ENCODE measurements at regions not wholly inside any gene's neighbourhood (a gene's known extent, or its start where the extent isn't known, plus 50 kb on each side); places are given as distances from the start of the nearest gene placed in this dataset.

- Histone ChIP-seq H3K36me3 (ENCODE audit: control insufficient read depth, insufficient read depth, low read length) (no peaks in the 10 kb centered on the region), H3K4me3 (replicated peaks; ENCODE audit: low read depth, low read length) (no peak overlapping the region), H3K27me3 (replicated peaks; ENCODE audit: control insufficient read depth, insufficient read depth, low read length) (no peaks in the 10 kb centered on the region)
- no peak for DNase-seq (ENCODE audit: extremely low read depth, insufficient read length)
- TF ChIP-seq CTCF (IDR thresholded peaks at IDR 0.05; ENCODE audit: insufficient read depth, low read length, poor library complexity, severe bottlenecking): no peak
These were observed 159.8 kb downstream of the SUCLG1 start for GRCh38 chr2:84299211-84299775.

- H3K4me3 ChIP-seq (replicated peaks; ENCODE audit: low read depth, low read length): no peak overlapping the region
These were observed 161.9 kb downstream of the SUCLG1 start for GRCh38 chr2:84297155-84297554.

GRCh38 chr2:84293791-84294380 is 165.2 kb downstream of the SUCLG1 start:
- TF ChIP-seq CTCF (IDR thresholded peaks at IDR 0.05; ENCODE audit: insufficient read depth, low read length, poor library complexity, severe bottlenecking): no peak

More at GRCh38 chr2:84297155-84297554, 161.9 kb downstream of the SUCLG1 start:
- Histone ChIP-seq H3K36me3 (ENCODE audit: control insufficient read depth, insufficient read depth, low read length) (no peaks in the 10 kb centered on the region), H3K27me3 (replicated peaks; ENCODE audit: control insufficient read depth, insufficient read depth, low read length) (no peaks in the 10 kb centered on the region)
- no peak for TF ChIP-seq CTCF (IDR thresholded peaks at IDR 0.05; ENCODE audit: insufficient read depth, low read length, poor library complexity, severe bottlenecking)
- no peak for DNase-seq (ENCODE audit: extremely low read depth, insufficient read length)

GRCh38 chr2:84292545-84292944 is 166.5 kb downstream of the SUCLG1 start:
- H3K27me3 ChIP-seq (replicated peaks; ENCODE audit: control insufficient read depth, insufficient read depth, low read length): no peaks in the 10 kb centered on the region
- no peak for DNase-seq (ENCODE audit: extremely low read depth, insufficient read length)
- H3K4me3 ChIP-seq (replicated peaks; ENCODE audit: low read depth, low read length): no peak overlapping the region
- no peak for TF ChIP-seq CTCF (IDR thresholded peaks at IDR 0.05; ENCODE audit: insufficient read depth, low read length, poor library complexity, severe bottlenecking)
- no peaks in the 10 kb centered on the region for H3K36me3 ChIP-seq (ENCODE audit: control insufficient read depth, insufficient read depth, low read length)

More at GRCh38 chr2:84293791-84294380, 165.2 kb downstream of the SUCLG1 start:
- no peak overlapping the region for H3K4me3 ChIP-seq (replicated peaks; ENCODE audit: low read depth, low read length)
- DNase-seq (ENCODE audit: extremely low read depth, insufficient read length): no peak
- no peaks in the 10 kb centered on the region for H3K36me3 ChIP-seq (ENCODE audit: control insufficient read depth, insufficient read depth, low read length)
- no peaks in the 10 kb centered on the region for H3K27me3 ChIP-seq (replicated peaks; ENCODE audit: control insufficient read depth, insufficient read depth, low read length)

GRCh38 chr2:84290537-84290936 is 168.5 kb downstream of the SUCLG1 start:
- Histone ChIP-seq H3K27me3 (replicated peaks; ENCODE audit: control insufficient read depth, insufficient read depth, low read length) (no peaks in the 10 kb centered on the region), H3K4me3 (replicated peaks; ENCODE audit: low read depth, low read length) (no peak overlapping the region), H3K36me3 (ENCODE audit: control insufficient read depth, insufficient read depth, low read length) (no peaks in the 10 kb centered on the region)
- DNase-seq (ENCODE audit: extremely low read depth, insufficient read length): no peak
- no peak for TF ChIP-seq CTCF (IDR thresholded peaks at IDR 0.05; ENCODE audit: insufficient read depth, low read length, poor library complexity, severe bottlenecking)
